Fibroblast of mammary gland (primary cell): ENCODE measurements at regions not wholly inside any gene's neighbourhood (a gene's known extent, or its start where the extent isn't known, plus 50 kb on each side); places are given as distances from the start of the nearest gene placed in this dataset.
"Not testable (repeated sequence)": the region's sequence is repeated elsewhere in the genome, so short reads cannot be mapped to it uniquely, and the experiment has no call there.

Source experiments
- DNase-seq: peaks from one replicate; pipeline ENCODE4 v3.0.0-alpha.2; 2010; ENCODE audit warnings: low read depth
- H3K4me3 ChIP-seq: 2 replicates; pipeline ENCODE4 v1.5.1; 2011; ENCODE audit warnings: low read depth, mild to moderate bottlenecking, low read length, moderate library complexity; ENCODE audit not compliant: control insufficient read depth
- CTCF ChIP-seq: conservative IDR thresholded peaks from 2 replicates; pipeline ENCODE4 v1.5.1; 2011; ENCODE audit warnings: low read depth, low read length, inconsistent platforms; ENCODE audit not compliant: control insufficient read depth, insufficient read depth

GRCh38 chr3:137332297-137332696 is 374.5 kb downstream of the IL20RB start:
- no peak for TF ChIP-seq CTCF
- no peak overlapping the region for H3K4me3 ChIP-seq
- DNase-seq, result no peak

- no peak for TF ChIP-seq CTCF
- DNase-seq, result no peak
- H3K4me3 ChIP-seq, result no peak overlapping the region
Measured at GRCh38 chr3:137335478-137335877, 377.7 kb downstream of the IL20RB start.

- DNase-seq, H3K4me3 ChIP-seq: not testable (repeated sequence)
Measured at GRCh38 chr3:137338400-137338799, 380.6 kb downstream of the IL20RB start.

GRCh38 chr3:137343283-137343682 is 385.5 kb downstream of the IL20RB start:
- no peak for DNase-seq
- no peak for TF ChIP-seq CTCF
- H3K4me3 ChIP-seq, result no peak overlapping the region

GRCh38 chr3:137347132-137347531 is 389.3 kb downstream of the IL20RB start:
- H3K4me3 ChIP-seq, result no peak overlapping the region
- no peak for TF ChIP-seq CTCF
- DNase-seq, result no peak

- H3K4me3 ChIP-seq, result no peak overlapping the region
- no peak for DNase-seq
- TF ChIP-seq CTCF, result no peak
Measured at GRCh38 chr3:137347817-137348368, 390.1 kb downstream of the IL20RB start.

GRCh38 chr3:137348936-137349335 is 391.2 kb downstream of the IL20RB start:
- no peak for TF ChIP-seq CTCF
- no peak overlapping the region for H3K4me3 ChIP-seq
- DNase-seq, result no peak
